CD4-positive, alpha-beta T cell treated with Interleukin-12 subunit alpha and Interleukin-12 subunit beta, for 1 hour (primary cell): ENCODE measurements at regions not wholly inside any gene's neighbourhood (a gene's known extent, or its start where the extent isn't known, plus 50 kb on each side); places are given as distances from the start of the nearest gene placed in this dataset.
"Not testable (repeated sequence)": the region's sequence is repeated elsewhere in the genome, so short reads cannot be mapped to it uniquely, and the experiment has no call there.

Experiments
- DNase-seq: peaks from one replicate; pipeline ENCODE4 v3.0.0-alpha.2; 2020

DNA sequence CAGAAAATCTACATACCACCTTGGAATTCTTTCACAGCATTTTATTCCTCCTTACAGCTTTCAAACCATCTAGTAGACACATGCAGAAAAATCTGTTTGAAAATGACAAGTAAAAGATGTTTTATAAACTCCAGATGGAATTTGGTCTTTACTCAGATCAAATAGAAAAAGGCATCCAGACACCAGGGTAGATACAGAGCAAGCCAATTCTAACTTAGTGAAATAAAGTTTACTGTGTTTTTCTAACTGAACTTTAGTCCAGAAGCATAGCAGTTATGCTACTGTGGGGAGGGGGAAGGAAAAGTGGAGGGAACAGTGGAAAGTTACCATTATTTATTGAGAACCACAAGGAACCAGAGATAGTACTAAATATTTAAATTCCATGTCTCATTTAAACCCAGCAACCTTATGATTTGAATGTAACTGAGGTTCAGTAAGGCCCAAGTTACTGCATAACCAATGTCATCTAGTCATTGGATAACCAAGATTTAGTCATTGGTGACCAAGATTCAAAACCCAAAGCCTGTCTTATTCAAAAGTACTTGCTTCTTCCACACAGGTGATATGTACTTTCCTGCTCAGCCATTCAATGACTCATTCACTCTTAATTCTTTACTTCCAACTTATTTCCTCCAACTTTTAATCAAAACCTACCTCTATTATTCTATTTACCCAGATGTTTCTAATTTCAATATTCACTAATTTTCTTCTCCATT, 57.7 kb downstream of the RAD51AP2 start:
- DNase-seq: no peak

DNA sequence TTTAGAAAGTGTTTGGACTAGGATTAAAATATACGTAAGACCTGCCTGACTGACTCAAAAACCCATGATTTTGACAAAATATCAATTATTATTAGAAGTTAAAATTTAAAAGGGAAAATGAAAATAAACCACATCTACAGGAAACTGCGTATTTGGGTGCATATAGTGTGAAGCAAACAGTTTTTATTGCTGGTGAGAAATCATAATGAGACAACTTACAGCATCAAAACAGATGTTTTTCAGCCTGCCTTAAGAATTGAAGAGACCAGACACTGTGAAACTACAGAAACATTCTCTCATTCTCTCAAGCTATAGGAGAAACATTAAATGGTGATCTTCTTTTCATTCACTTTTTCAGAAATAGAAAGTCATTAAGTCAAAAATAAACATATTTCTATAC, 62.9 kb downstream of the RAD51AP2 start:
- no peak for DNase-seq

DNA sequence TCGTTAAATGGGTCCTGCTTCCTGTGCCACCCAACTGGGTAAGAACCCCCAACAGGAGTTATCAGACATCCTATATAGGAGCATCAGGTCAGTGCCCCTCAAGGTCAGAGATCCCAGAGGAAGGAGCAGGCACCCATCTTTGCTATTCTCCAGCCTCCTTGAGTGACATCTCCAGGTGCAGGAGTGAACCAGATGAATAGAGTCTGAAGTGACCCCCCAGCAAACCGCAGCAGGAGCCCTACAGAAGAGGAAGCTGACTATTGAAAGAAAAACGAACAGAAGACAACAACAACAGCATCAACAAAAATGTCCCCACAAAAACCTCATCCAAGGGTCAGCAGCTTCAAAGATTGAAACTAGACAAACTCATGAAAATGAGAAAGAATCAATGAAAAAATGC, 72.0 kb downstream of the RAD51AP2 start:
- not testable (repeated sequence) for DNase-seq

DNA sequence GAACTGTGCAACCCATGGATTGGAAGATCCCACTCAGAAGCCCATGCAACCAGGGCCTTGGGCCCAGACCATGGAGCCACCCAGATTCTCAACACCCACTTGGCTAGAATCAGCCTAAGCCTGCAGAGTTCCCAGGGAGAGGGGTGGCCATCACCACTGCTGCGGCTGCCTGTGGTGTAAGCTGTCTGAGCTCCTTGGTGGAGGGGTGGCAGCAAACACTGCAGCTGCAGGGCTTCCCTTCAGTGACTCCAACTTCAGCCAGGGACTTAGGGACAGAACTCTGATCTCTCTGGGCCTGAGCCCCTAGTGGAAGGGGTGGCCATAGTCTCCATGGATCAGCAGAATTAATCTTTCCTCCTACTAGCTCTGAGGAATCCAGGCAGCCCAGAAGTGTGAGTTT, 72.5 kb downstream of the RAD51AP2 start:
- DNase-seq: no peak

DNA sequence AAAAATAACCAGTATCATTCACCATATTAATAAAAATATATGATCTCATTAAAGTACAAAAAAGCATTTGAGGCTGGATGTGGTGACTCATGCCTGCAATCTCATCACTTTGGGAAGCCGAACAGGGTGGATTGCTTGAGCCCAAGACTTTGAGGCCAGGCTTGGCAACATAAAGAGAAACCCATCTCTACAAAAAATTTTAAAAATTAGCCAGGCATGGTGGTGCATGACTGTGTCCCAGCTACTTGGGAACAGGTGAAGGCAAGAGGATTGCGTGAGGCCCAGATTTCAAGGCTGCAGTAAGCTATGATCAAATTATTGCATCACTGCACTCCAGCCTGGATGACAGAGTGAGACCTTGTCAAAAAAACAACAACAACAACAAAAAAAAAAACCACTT, 75.9 kb downstream of the RAD51AP2 start:
- no peak for DNase-seq

DNA sequence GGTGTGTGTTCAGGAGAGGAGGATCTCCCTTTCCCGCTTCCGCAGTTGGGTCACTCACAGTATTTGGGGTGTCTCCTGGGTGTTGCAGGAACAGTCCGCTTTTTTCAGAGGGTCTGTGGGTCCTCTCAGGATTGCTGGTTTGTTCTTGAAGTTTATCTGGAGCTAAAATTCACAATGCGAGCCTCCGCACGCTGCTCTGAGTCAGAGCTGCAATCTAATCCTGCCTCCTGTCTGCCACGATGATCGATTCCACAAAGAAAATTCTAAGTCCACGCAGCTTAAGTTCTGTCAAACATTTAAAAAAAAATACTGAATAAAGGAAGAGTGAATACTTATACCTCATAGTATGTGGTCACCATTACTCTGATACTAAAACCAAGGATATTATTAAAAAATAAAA, 76.5 kb downstream of the RAD51AP2 start:
- DNase-seq: no peak

DNA sequence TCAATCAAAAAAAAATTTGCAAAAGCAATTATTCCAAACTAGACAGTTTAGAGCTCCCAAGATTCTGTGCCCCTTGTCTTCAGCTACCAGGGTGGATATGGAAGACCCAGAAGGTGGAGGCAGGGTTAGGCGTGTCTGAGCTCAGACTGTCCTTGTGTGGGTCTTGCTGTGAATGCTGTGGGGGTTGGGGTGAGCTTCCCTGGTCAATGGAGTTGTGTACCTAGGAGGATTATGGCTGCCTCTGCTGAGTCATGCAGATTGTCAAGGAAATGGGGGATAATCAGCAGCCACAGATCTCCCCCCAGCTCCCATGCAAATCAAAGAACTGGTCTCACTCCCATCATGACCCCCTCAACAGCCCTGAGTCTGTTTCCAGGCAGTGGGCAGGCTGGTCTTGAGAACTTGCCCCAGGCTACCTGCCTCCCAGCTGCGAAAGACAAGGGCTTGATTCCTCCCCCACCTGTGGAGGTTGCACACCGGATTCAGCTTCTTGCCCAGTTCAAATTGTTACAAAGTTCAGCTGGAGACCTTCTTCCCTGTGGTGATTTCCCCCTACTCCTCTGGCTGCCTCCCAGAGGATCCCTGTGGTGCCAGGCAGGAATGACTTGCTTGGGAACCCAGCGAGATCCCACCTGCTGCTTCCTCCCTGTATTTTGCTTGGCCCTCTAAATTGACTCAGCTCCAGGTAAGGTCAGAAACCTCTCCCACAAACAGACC, 77.0 kb downstream of the RAD51AP2 start:
- DNase-seq: no peak

DNA sequence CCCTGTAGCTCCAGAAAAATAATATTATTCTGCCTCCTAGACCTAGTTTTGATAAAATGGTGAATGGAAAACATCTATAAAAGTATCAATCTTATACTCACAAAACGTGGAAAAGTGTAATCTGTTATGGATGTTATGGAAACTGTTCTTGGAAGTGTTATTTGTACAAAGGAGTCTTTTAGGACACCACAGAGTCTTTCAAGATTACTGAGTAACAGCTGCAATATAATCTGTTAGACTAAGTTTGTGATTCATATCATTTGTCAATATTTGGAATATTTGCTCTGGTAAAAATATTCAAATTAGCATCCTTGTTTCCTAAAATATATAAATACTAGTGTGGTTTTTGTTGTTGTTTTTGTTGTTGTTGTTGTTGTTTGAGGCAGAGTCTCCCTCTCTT, 87.9 kb downstream of the RAD51AP2 start:
- no peak for DNase-seq

DNA sequence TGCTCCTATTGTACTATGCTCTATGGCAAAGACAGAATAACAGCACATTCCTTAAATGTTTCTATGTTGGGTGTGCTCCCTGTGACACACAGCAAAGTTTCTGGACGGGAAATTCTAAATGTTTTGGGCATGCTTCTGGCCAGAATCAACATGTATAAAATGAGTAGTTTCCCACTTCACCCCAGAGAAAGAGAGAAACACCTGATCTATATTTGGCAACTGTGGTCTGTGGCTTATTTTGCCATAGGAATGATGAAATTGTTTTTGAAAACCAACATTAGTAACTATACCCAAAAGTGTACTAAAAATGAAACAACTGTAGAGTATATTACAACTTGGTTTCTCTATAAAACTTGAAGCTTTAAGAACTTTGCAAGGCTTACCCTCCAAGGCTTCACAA, 89.1 kb downstream of the RAD51AP2 start:
- no peak for DNase-seq

DNA sequence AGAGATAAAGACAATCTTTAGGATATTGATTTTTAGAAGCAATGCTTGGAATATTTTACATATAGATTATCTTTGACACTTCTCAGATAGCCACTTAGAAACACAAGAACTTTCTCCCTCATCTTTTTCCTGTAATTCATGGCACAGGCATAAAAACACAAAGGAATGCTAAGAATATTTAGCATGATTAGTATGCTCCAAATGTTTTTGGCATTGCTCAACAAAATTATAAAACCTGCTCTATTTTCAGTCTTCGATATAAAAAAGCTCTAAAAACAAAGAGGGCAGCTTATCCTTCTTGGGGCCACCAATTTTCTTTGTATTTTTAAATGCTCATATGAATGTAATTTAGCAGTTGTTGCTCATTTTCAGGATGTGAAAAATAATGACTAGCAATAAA, 90.8 kb downstream of the RAD51AP2 start:
- no peak for DNase-seq

DNA sequence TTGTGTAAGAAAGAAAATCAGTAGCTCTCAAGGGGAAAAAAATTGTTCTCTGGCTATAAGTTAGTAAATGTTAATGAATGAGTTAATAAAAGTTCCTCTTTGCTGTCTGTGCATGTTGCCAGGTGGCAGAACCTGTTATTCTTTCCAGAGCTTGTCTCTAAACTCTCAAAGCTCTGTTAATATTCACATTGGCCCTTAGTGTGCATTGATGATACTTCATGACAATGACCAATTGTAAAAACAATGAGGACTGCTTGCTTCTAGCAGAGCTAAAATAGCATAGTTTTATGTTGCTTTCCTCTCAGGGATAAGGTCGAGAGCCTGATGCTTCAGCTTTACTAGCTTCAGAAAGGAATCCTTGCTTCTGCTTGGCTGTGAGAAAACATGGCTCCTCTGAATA, 91.5 kb downstream of the RAD51AP2 start:
- no peak for DNase-seq

DNA sequence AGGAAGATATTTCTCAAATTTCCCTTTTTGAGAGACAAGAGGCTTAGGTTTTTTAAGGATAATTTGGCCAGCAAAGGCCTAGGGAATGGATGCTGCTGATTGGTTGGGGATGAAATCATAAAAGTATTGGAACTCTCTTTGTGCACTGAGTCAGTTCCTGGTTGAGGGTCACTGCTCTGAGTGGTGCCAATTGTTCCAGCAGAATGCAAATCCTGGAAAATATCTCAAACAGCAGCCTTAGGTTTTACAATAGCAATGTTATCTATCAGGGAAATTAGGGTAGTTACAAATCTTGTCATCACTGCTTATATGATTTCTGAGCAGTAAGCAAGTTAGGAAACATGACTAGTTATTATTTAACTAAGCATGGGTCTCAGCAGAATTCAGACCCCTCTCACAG, 96.2 kb downstream of the RAD51AP2 start:
- no peak for DNase-seq

DNA sequence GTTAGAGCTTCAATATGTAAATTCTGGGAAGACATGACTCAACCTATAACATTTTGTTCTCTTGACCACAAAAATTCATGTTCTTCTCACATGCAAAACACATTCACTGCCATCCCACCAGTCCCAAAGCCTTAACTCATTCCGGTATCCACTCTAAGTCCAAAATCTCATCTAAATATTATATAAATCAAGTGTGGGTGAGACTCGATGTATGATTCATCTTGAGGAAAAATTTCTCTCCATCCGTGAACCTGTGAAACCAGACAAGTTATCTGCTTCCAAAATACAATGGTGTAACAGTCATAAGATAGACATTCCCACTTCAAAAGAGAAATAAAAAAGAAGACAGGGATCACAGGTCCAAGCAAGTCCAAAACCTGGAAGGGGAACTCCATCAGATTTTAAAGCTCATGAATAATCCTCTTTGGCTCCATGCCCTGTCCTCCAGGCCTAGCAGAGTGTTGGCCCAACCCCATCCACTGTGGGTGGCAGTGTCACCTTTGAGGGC, 101.3 kb downstream of the RAD51AP2 start:
- no peak for DNase-seq

DNA sequence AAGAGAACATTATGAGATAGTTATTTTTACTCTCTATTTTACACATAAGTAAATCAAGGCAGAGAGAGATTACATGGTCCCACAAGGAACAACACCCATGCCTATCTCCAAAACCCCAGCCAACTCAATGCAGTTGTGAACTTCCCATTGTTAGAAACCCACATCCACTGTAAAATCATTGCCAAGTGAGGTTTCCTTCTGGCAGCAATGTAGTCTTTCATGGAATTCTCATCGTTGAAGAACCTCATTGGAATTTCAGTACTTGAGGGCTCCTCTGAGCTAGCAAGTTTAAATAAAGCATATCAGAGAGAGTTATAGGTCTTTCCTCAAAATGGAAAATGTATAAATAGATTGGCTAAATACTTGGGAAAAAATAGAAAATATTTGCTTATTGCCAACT, 105.2 kb downstream of the RAD51AP2 start:
- no peak for DNase-seq

DNA sequence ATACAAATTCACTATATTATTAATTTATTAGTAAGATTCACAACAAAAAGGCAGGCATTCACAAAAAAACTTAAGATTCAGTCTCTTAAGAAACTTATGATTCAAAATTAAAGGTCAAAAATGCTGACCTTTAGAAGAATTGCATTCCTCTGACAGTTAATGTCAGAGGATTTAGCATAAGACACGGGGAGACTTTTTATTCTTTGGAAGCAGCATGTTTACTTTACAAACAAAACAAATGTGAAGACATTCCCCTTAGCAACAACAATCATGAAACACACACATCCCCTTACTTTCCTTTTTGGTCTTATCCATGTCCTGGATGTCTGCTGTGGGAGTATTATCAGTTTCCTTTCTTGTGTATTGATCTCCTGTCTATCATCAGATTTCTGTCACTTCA, 117.1 kb downstream of the RAD51AP2 start:
- DNase-seq: no peak

DNA sequence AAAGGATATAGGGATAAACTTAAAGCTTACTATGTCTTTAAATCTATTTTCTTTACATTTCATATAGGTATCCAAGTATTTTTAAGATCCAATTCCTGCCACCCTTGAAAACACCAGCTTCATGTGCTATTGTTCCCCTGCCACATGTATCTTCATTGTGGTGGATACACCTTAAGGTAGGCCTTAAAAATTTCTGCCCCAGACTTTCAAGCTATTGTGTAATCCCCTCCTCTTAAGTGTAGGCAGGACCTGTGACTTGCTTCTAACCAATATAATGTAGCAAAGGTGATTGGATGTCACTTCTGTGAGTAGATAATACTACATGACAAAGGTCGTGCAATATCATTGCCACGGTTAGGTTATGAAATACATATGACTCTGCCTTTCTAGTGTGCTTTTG, 119.5 kb downstream of the RAD51AP2 start:
- no peak for DNase-seq

DNA sequence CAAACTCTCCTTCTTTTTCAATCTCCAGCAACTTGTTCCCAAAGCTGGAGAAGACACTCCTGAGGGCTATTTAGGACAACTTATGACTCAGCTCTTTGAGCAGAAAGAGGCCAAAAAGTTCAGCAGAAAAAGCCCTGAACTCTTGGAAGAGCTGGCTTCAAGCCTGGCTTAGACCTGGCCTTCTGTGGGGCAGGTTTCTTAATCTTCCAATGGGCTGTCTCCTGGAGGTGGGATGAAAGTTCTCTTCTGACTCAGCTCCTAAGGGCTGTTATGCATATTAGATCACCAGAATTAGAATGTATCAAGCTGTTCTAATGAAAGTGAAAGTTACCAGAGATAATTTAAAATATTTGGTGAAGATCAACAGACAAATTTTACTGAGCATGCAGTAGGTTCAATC, 129.4 kb downstream of the RAD51AP2 start:
- no peak for DNase-seq

DNA sequence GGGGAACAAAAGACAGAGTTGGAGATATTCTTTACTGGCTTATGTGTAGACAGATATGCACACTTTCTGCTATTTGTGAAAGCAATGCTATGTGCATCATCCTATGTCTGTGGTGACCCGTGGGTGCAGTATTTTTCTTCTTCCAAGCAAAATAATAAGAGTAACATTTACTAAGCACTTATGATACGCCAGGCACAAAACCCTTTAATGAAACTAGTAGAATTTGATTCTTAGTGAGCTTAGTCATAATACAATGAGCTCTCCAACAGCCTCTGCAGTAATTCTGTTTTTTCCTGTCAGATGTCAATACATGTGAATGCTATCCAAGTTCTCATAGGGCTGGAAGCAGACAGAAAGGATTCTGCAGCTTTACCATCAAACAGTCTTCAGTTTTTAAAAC, 130.6 kb downstream of the RAD51AP2 start:
- no peak for DNase-seq

DNA sequence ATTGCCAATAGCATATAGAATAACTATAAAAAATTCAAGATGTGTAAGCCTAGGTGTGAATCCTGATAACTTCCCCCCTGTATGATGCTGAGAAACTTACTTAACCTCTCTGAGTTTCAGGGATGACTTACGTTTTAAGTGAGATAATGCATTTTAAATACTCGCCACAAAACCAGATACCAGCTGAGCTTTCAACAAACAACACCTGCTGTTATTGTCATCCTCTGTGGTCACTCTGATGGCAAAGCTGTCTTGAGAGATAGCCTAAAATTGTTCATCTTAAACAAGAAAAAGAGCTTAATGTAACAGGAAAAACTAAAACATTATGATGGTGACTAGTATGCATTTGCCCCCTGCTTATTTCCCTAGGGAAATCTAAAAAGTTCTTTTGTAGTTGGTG, 131.5 kb downstream of the RAD51AP2 start:
- DNase-seq: no peak

DNA sequence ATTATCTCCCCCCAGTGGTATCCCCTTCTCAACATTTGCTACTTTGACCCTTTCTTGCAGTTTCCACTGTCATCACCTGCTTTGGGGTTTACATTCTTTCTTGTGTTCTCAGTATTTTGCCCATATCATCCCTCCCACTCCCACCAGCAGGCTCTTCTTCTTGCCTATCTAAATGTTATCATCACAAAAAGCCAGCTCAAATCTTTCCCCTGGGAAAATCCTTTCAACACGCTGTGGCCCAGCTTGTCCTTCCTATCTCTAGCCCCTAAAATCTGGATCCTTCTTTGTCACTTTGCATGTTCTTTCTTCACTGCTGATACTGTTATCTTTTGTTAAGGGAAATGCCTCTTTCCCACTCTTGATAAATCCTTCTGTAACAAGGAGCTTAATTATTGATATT, 138.2 kb downstream of the RAD51AP2 start:
- DNase-seq: no peak

DNA sequence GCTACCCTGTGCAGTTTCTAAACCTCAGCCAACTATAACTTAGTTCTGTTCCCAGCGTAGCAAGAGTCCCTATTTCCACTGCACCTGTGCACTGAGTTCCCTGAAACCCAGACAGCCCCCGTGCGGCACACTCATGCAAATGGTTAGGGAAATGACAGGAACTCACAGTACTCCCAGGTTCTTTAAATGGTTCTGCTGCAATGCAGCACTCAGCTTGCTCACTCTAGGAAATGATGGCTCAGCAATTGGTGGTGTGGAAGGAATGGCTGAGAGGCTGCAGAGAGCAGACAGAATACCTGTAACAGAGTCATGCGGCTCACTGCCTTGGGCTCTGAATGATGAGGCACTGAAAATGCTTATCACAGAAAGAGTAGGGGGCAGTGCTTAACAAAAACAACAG, 143.0 kb downstream of the RAD51AP2 start:
- no peak for DNase-seq

DNA sequence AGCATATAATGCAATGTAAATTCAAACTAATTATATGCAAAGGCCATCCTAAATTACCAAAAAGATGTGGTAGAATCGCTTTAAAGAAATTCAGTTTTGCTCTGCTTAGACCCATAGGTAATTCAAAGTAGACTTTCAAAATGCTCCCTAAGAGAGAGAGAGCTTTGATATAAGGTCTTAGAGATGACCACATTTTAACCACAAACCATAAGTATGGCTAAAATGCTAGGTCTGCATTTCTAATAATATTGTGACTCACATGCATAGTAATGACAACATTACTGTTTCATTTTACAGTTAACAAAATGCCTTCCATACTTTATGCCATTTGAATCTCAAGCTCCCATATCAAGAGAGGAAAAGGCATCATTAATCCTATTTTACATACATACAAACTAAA, 144.5 kb downstream of the RAD51AP2 start:
- no peak for DNase-seq

DNA sequence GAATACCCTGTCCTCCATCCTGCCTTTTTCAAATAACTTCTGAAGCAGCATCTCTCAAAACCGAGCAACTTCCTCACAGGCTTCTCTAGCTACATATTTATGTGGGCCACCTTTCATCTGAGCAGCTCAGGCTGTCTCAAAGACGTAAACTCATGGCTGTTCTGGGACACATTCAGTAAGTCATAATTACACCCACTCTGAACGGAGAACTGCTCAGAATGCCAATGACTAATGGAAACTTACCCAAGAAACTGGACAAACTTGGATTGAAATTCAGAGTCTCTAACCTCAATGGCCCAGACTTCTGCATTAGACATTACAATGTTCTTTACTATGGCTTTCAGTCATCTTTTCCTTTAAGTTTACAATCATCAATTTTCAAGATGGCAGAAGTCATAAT, 145.2 kb downstream of the RAD51AP2 start:
- no peak for DNase-seq

DNA sequence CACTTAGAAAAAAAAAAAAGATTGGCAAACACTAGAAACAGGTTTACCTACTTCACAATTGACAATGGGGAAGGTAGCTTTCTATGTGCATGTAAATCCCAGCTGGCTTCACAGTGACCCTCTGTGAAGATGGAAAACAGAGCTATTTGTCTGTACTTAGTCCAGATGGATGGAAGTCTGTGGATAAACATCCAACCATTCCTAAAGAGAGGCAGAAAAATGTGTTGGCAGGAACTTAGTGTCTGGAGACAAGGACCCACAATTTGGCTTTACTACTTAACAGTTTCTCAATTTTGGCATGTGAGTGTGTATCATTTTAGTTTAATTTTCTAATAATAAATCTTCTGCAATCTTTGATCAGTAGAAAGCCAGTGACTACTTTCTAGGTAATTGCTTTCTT, 154.4 kb downstream of the RAD51AP2 start:
- DNase-seq: no peak

DNA sequence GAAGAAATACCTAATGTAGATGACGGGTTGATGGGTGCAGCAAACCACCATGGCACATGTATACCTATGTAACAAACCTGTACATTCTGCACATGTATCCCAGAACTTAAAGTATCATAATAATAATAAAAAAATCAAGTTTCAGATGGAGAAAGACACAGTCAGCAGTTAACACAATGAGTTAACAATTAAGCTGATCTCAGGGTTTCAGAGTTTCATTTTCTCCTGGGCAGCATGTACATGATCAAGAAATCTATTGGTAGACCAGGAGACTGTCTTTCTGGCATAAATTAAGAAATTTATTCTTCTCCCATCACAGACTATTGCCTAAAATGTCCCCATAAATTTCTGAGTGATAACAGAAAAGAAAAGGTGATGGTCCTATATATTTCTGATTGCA, 155.3 kb downstream of the RAD51AP2 start:
- DNase-seq: no peak
